ENCODE measurements at regions not wholly inside any gene's neighbourhood (a gene's known extent, or its start where the extent isn't known, plus 50 kb on each side); places are given as distances from the start of the nearest gene placed in this dataset.

DNA sequence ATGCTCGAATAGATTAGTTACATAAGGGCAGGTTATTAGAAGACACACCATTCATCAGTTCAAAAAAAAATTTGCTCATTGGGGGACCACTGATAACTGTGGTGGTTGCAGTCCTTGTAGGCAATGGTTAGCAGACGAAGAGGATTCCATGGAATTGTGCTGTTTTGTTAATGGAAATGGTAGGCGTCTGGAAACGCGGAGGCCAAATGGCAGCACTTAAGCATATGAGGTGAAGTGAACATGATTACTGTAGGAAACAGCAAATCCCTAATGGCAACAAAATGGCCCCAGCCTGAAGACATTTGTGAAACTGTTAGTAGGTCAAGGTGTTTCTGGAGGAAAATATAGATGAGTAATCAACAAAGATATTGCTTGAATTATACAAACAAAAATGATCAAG lies 535.4 kb upstream of the PTPRD start:
- H3K36me3 ChIP-seq (replicated peaks in 1 of 2; ENCODE audit: control extremely low read depth in 1 of 2, control insufficient read depth in 1 of 2, extremely low read depth in 1 of 2, insufficient read depth in 2 of 2, low read length in 1 of 2) = no peaks in the 10 kb centered on the region
- ChIA-PET CTCF (no interaction called here), POLR2A (no interaction called here)
- intact Hi-C loops (cut with micrococcal nuclease) = no loop called here
- H2AFZ ChIP-seq (ENCODE audit: insufficient read depth, low read depth, low read length, poor library complexity, severe bottlenecking) = no peak overlapping the region
- no peak overlapping the region for H3K27ac ChIP-seq (ENCODE audit: low read length in 2 of 2)
- peaks cover 0 to 3% (median 0%) of the 10 kb centered on the region in 3 donors for H3K9me3 ChIP-seq (ENCODE audit: control extremely low read depth in 1 of 3, control insufficient read depth in 2 of 3, insufficient read depth in 1 of 3, low read length in 2 of 3)
- ATAC-seq (ENCODE audit: low read depth) = no peak
- H3K9ac ChIP-seq (ENCODE audit: low read length) = no peak overlapping the region
- no peaks in the 10 kb centered on the region for H4K20me1 ChIP-seq (ENCODE audit: control insufficient read depth, insufficient read depth, low read length, poor library complexity, severe bottlenecking)
- TF ChIP-seq EZH2 (IDR thresholded peaks at IDR 0.05; ENCODE audit: borderline replicate concordance, insufficient read depth, low read depth, low read length, poor library complexity, severe bottlenecking) (no peak), CTCF (IDR thresholded peaks at IDR 0.05) (no peak)
- Mint-ChIP-seq H3K4me3 (no peak overlapping the region), H3K27ac (no peak overlapping the region), H3K4me1 (no peaks in the 10 kb centered on the region), H3K27me3 (no peaks in the 10 kb centered on the region), H3K9me3 (ENCODE audit: insufficient read depth) (peaks cover 5% of the 10 kb centered on the region)
- H3K27me3 ChIP-seq (replicated peaks in 1 of 4; ENCODE audit: control extremely low read depth in 1 of 4, control insufficient read depth in 3 of 4, insufficient read depth in 4 of 4, low read length in 3 of 4) = no peaks in the 10 kb centered on the region
- no peak overlapping the region for H3K4me2 ChIP-seq (replicated peaks; ENCODE audit: low read depth, low read length, poor library complexity, severe bottlenecking)
- no peaks in the 10 kb centered on the region for H3K79me2 ChIP-seq (ENCODE audit: control insufficient read depth, insufficient read depth, low read length)
- no peak for DNase-seq
- no peak overlapping the region for H3K4me3 ChIP-seq (ENCODE audit: control extremely low read depth in 1 of 5, extremely low read depth in 1 of 5, insufficient read depth in 1 of 5, low read depth in 2 of 5, low read length in 4 of 5)
- no CpG with 5 or more reads among the region's 5 CpGs for WGBS (ENCODE audit: insufficient coverage)
- no peaks in the 10 kb centered on the region for H3K4me1 ChIP-seq (ENCODE audit: control insufficient read depth in 2 of 2, insufficient read depth in 2 of 2, low read length in 2 of 2)

DNA sequence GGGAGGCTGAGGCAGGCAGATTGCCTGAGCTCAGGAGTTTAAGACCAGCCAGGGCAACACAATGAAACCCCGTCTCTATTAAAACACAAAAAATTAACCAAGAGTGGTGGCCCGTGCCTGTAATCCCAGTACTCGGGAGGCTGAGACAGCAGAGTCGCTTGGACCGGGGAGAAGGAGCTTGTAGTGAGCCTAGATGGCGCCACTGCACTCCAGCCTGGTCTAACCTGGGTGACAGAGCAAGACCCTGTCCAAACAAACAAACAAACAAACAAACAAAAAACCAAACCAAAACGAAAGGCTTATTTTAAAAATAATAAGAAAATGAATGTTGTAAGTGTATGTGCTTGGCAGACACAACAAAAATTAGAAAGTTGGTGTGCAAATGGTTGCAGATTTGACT lies 536.3 kb upstream of the PTPRD start:
- no peak for DNase-seq
- Histone ChIP-seq H3K4me2 (replicated peaks; ENCODE audit: low read depth, low read length, poor library complexity, severe bottlenecking) (no peak overlapping the region), H3K4me1 (ENCODE audit: control insufficient read depth in 2 of 2, insufficient read depth in 2 of 2, low read length in 2 of 2) (no peaks in the 10 kb centered on the region), H3K27ac (ENCODE audit: low read length in 2 of 2) (no peak overlapping the region), H3K9ac (ENCODE audit: low read length) (no peak overlapping the region), H3K4me3 (ENCODE audit: control extremely low read depth in 1 of 5, extremely low read depth in 1 of 5, insufficient read depth in 1 of 5, low read depth in 2 of 5, low read length in 4 of 5) (no peak overlapping the region), H3K36me3 (replicated peaks in 1 of 2; ENCODE audit: control extremely low read depth in 1 of 2, control insufficient read depth in 1 of 2, extremely low read depth in 1 of 2, insufficient read depth in 2 of 2, low read length in 1 of 2) (no peaks in the 10 kb centered on the region), H3K9me3 (ENCODE audit: control extremely low read depth in 1 of 3, control insufficient read depth in 2 of 3, insufficient read depth in 1 of 3, low read length in 2 of 3) (peaks cover 0 to 3% (median 0%) of the 10 kb centered on the region in 3 donors), H2AFZ (ENCODE audit: insufficient read depth, low read depth, low read length, poor library complexity, severe bottlenecking) (no peak overlapping the region), H3K27me3 (replicated peaks in 1 of 4; ENCODE audit: control extremely low read depth in 1 of 4, control insufficient read depth in 3 of 4, insufficient read depth in 4 of 4, low read length in 3 of 4) (no peaks in the 10 kb centered on the region), H3K79me2 (ENCODE audit: control insufficient read depth, insufficient read depth, low read length) (no peaks in the 10 kb centered on the region), H4K20me1 (ENCODE audit: control insufficient read depth, insufficient read depth, low read length, poor library complexity, severe bottlenecking) (no peaks in the 10 kb centered on the region)
- WGBS (ENCODE audit: insufficient coverage) = 78% methylated on average over 5 of the region's 7 CpGs
- Mint-ChIP-seq H3K4me1 (no peaks in the 10 kb centered on the region), H3K9me3 (ENCODE audit: insufficient read depth) (peaks cover 5% of the 10 kb centered on the region), H3K27me3 (no peaks in the 10 kb centered on the region), H3K4me3 (no peak overlapping the region), H3K27ac (no peak overlapping the region)
- CTCF ChIA-PET = no interaction called here
- intact Hi-C loops (cut with micrococcal nuclease) = no loop called here
- POLR2A ChIA-PET = no interaction called here
- ATAC-seq (ENCODE audit: low read depth) = no peak
- TF ChIP-seq EZH2 (IDR thresholded peaks at IDR 0.05; ENCODE audit: borderline replicate concordance, insufficient read depth, low read depth, low read length, poor library complexity, severe bottlenecking) (no peak), CTCF (IDR thresholded peaks at IDR 0.05) (no peak)

All from B cell (primary cell).